Thyroid gland (tissue), 4 donors: ENCODE measurements at regions not wholly inside any gene's neighbourhood (a gene's known extent, or its start where the extent isn't known, plus 50 kb on each side); places are given as distances from the start of the nearest gene placed in this dataset.

Experiments
- CTCF ChIP-seq, 6 experiments: fragments of 200-600 bp in 3 of 6; fragments of 450-650 bp in 3 of 6; sonication (generic) in 3 of 6; IDR thresholded peaks; one replicate each; pipeline ENCODE4 v1.5.1; 2016 to 2019; ENCODE audit warnings: antibody characterized with exemption in 6 of 6, mild to moderate bottlenecking in 2 of 6, inconsistent platforms in 1 of 6, moderate library complexity in 1 of 6
- POLR2A ChIP-seq, 2 donors: fragments of 450-650 bp; IDR thresholded peaks; one replicate each; pipeline ENCODE4 v1.6.1; 2017; ENCODE audit warnings: antibody characterized with exemption in 2 of 2, mild to moderate bottlenecking in 2 of 2, moderate library complexity in 1 of 2

GRCh38 chr6:148244217-148244935 is 98.3 kb upstream of the SASH1 start:
- no peak for TF ChIP-seq CTCF (IDR thresholded peaks at IDR 0.05)
- no peak for TF ChIP-seq POLR2A (IDR thresholded peaks at IDR 0.05)
